ENCODE measurements at regions not wholly inside any gene's neighbourhood (a gene's known extent, or its start where the extent isn't known, plus 50 kb on each side); places are given as distances from the start of the nearest gene placed in this dataset.

GRCh38 chr22:34324763-34325162, 404.5 kb upstream of the LARGE1 start:
- no peak for DNase-seq (ENCODE audit: extremely low read depth, low read depth)

GRCh38 chr22:34326901-34327300, 406.6 kb upstream of the LARGE1 start:
- no peak for DNase-seq (ENCODE audit: extremely low read depth, low read depth)

More at GRCh38 chr22:34324763-34325162, 404.5 kb upstream of the LARGE1 start:
- TF ChIP-seq, protein P1, sequence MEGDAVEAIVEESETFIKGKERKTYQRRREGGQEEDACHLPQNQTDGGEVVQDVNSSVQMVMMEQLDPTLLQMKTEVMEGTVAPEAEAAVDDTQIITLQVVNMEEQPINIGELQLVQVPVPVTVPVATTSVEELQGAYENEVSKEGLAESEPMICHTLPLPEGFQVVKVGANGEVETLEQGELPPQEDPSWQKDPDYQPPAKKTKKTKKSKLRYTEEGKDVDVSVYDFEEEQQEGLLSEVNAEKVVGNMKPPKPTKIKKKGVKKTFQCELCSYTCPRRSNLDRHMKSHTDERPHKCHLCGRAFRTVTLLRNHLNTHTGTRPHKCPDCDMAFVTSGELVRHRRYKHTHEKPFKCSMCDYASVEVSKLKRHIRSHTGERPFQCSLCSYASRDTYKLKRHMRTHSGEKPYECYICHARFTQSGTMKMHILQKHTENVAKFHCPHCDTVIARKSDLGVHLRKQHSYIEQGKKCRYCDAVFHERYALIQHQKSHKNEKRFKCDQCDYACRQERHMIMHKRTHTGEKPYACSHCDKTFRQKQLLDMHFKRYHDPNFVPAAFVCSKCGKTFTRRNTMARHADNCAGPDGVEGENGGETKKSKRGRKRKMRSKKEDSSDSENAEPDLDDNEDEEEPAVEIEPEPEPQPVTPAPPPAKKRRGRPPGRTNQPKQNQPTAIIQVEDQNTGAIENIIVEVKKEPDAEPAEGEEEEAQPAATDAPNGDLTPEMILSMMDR (IDR thresholded peaks at IDR 0.05; ENCODE audit: low read depth, low read length): no peak

DNA sequence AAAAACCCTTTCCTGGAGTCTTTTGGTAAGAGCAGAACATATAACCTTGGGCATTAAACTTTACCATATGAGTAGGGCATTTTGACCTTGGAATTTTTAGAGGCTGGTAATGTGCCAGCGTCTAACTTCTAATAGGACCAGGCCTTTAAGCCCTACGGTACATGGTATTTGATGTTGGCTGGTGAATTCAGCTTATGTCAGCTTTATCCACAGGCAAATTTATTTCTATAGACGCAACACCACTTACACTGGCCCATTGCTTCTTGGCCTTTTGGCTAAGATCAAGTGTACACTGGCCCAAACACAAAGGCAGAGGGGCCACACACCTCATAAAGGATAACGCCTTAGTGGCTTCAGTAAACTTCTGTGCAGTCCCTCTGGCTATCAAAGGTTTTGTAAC, 410.2 kb upstream of the LARGE1 start:
- TF ChIP-seq, protein P1 (IDR thresholded peaks at IDR 0.05; ENCODE audit: low read depth, low read length): no peak
- no peak for DNase-seq (ENCODE audit: extremely low read depth, low read depth)

More at GRCh38 chr22:34326901-34327300, 406.6 kb upstream of the LARGE1 start:
- TF ChIP-seq, protein P1 (IDR thresholded peaks at IDR 0.05; ENCODE audit: low read depth, low read length): no peak

DNA sequence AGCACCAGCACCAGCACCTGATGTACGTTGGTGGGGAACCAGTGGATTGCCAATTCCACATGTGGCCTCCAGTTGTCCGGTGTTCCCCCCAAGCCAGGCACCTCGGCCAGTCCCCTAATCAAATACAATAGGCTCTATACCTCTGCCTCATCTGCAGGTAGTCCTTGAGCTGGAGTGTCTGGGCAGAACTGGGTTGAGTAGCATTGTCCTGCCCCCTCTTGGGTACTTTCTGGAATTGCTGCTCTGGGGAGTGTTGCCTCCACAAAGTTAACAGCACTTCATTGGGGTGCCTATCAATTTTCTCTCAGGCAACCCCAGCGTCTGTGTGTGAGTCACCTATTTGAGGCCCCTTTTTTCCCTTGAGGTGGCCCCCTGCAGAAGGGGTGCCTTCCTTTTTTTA, 413.0 kb upstream of the LARGE1 start:
- DNase-seq (ENCODE audit: extremely low read depth, low read depth): no peak
- TF ChIP-seq, protein P1 (IDR thresholded peaks at IDR 0.05; ENCODE audit: low read depth, low read length): no peak

DNA sequence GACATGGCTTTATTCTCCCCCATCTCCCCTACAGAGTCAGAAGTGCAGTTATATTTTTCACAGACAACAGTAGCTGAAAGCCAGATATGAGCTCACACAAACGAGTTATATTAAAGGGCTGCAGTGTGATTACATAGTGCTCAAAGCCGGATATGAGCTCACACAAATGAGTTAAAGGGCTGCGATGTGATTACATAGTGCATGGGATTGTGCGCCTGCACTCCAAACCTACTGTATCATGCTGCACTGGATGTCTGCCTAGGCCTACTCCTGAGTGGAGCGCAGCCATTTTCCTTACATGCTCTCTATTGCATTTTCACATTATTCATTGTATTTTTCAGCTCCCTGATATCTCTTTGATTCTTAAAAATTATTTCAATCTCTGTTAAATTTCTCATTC, 414.6 kb upstream of the LARGE1 start:
- TF ChIP-seq, protein P1 (IDR thresholded peaks at IDR 0.05; ENCODE audit: low read depth, low read length): no peak
- DNase-seq (ENCODE audit: extremely low read depth, low read depth): no peak

DNA sequence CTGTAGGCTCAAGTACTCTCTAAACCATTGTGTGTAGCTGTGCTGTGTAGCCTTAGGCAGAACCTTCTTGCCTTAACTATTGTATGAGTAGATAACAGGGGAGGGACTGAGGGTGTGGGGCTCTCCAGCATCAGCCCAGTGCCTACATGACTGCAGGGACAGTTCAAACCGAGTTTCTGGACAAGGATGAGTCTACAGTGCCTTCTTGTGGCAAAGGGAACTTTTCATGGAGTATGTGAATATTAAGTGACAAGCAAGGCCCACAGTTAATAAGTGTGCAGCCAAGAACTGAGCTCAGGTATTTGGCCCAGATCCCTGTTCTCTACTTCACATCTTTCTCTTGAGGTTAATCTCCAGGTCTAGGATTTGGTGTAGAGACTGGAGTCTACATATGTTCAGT, 424.4 kb upstream of the LARGE1 start:
- DNase-seq (ENCODE audit: extremely low read depth, low read depth): no peak
- TF ChIP-seq, protein P1 (IDR thresholded peaks at IDR 0.05; ENCODE audit: low read depth, low read length): no peak

DNA sequence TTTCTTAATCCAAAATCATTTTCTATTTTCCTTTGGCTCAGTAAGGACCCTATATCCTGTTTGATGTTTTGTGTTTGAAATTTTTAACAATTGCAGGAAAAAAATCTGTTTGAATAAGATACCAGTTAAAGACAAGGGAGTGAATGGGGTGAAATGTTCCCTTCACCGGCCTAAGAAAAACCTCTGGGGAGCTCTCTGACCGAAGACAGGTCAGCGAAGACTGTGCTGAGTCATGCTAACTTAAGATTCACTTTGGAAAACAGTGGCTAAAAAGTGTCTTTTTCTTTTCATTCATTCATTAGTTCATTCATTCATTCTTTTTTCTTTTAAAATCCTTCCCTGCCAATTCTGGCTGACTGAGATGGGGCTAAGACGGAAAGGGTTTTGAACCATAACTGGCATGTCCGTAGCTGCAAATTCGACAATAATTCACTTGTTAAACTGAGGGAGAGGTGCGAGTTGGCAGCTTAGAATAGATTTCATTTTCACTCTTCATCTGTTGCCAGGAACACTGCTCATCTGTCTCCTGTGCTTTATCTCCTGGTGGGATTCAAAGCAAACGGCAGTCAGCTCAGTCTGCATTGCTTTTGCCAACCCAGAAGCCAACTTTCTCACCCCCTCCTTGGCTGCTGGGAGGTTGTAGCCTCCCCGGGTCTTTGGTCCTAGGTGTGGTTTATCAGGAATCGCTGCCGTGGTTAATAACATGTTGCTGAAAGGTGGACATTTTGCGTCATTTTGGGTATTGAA, 434.0 kb upstream of the LARGE1 start:
- no peak for DNase-seq (ENCODE audit: extremely low read depth, low read depth)
- TF ChIP-seq, protein P1 (IDR thresholded peaks at IDR 0.05; ENCODE audit: low read depth, low read length): no peak

All from AG09319 (cell line).